ENCODE measurements at regions not wholly inside any gene's neighbourhood (a gene's known extent, or its start where the extent isn't known, plus 50 kb on each side); places are given as distances from the start of the nearest gene placed in this dataset.
"Not testable (repeated sequence)": the region's sequence is repeated elsewhere in the genome, so short reads cannot be mapped to it uniquely, and the experiment has no call there.

GRCh38 chr1:147103416-147104155 is 68.7 kb downstream of the PRKAB2 start:
- H3K27ac Mint-ChIP-seq; CTCF ChIA-PET; H3K27me3 Mint-ChIP-seq; H3K4me3 Mint-ChIP-seq; H3K9me3 Mint-ChIP-seq; H3K4me1 Mint-ChIP-seq (ENCODE audit: low read depth); DNase-seq; intact Hi-C loops (cut with micrococcal nuclease); H3K36me3 Mint-ChIP-seq: not testable (repeated sequence)
- POLR2A ChIA-PET, result interaction anchor here (1.7 kb wide), 1 partner anchor 19 kb away, joined by 8 read pairs; no protein-coding TSS in a partner anchor

DNA sequence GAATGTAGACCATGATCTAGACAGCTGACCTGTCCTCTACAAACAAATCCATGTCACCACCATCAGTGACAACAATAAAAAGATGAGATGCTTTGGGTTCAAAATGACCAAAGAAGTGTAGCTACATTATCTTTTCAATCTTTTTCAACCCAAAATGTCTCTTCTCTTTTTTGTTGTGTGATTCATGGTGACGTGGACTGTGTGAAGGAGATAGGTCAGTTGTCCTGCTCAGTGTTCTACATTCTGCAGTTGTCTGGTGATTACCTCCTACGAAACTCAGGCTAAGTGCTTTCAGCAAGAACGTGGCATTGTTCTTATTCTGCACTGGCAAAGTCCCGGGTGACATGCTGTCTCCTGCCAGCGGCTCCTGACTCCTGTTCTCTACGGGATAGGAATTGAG is 73.1 kb downstream of the PRKAB2 start:
- DNase-seq, result no peak
- ChIA-PET POLR2A (no interaction called here), CTCF (interaction anchor here (1.4 kb wide), 1 partner anchor 143 kb away, joined by 3 read pairs; no protein-coding TSS in a partner anchor)
- H3K4me1 Mint-ChIP-seq (ENCODE audit: low read depth), result no peaks in the 10 kb centered on the region
- no peaks in the 10 kb centered on the region for H3K36me3 Mint-ChIP-seq
- H3K27me3 Mint-ChIP-seq, result peaks cover 3% of the 10 kb centered on the region
- H3K9me3 Mint-ChIP-seq, result no peaks in the 10 kb centered on the region
- H3K4me3 Mint-ChIP-seq, result no peak overlapping the region
- intact Hi-C loops (cut with micrococcal nuclease), result no loop called here
- H3K27ac Mint-ChIP-seq, result no peak overlapping the region

DNA sequence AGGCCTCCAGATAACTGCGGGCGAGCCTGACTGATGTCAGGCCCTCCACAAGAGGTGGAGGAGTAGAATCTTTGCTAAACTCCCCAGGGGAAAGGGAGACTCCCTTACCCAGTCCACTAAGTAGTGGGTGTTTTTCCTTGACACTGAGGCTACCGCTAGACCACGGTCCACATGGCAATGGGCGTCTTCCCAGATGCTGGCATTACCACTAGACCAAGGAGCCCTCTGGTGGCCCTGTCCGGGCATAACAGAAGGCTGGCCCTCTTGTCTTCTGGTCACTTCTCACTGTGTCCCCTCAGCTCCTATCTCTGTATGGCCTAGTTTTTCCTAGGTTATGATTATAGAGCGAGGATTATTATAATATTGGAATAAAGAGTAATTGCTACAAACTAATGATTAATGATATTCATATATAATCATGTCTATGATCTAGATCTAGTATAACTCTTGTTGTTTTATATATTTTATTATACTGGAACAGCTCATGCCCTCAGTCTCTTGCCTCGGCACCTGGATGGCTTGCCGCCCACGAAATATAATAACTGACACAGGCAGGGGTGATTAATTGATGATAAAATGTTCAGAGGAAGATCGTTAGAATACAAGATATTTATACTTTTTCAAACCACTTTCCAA is 73.8 kb downstream of the PRKAB2 start:
- H3K27ac Mint-ChIP-seq; H3K4me3 Mint-ChIP-seq; H3K27me3 Mint-ChIP-seq; POLR2A ChIA-PET; H3K9me3 Mint-ChIP-seq; intact Hi-C loops (cut with micrococcal nuclease); H3K4me1 Mint-ChIP-seq (ENCODE audit: low read depth); CTCF ChIA-PET; H3K36me3 Mint-ChIP-seq: not testable (repeated sequence)
- peak; percentile 52 for DNase-seq

DNA sequence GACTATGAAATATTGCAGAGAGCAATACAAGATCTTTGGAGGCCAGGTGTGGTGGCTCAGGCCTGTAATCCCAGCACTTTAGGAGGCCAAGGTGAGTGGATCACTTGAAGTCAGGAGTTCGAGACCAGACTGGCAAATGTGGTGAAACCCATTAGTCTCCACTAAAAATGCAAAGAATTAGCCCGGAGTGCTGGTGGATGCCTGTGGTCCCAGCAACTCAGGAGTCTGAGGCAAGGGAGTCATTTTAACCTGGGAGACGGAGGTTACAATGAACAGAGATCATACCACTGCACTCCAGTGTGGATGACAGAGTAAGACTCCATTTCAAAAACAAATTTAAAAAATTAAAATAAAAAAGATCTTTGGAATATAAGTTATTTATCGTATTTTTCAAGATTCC is 76.6 kb downstream of the PRKAB2 start:
- ChIA-PET CTCF (no interaction called here), POLR2A (interaction anchor here (1.0 kb wide), 1 partner anchor 11 kb away, joined by 3 read pairs; no protein-coding TSS in a partner anchor)
- peaks cover 3% of the 10 kb centered on the region for H3K27me3 Mint-ChIP-seq
- DNase-seq, result no peak
- no peak overlapping the region for H3K27ac Mint-ChIP-seq
- H3K9me3 Mint-ChIP-seq, result no peaks in the 10 kb centered on the region
- H3K4me3 Mint-ChIP-seq, result no peak overlapping the region
- no peaks in the 10 kb centered on the region for H3K4me1 Mint-ChIP-seq (ENCODE audit: low read depth)
- no peaks in the 10 kb centered on the region for H3K36me3 Mint-ChIP-seq
- intact Hi-C loops (cut with micrococcal nuclease), result no loop called here

GRCh38 chr1:147091801-147092200 is 80.5 kb downstream of the PRKAB2 start:
- H3K4me3 Mint-ChIP-seq, result no peak overlapping the region
- H3K9me3 Mint-ChIP-seq, result peaks cover 2% of the 10 kb centered on the region
- H3K27me3 Mint-ChIP-seq, result peaks cover 3% of the 10 kb centered on the region

GRCh38 chr1:147089457-147089856 is 82.8 kb downstream of the PRKAB2 start:
- Mint-ChIP-seq H3K36me3 (peaks cover 4% of the 10 kb centered on the region), H3K9me3 (peaks cover 2% of the 10 kb centered on the region), H3K27ac (no peak overlapping the region), H3K27me3 (peaks cover 7% of the 10 kb centered on the region), H3K4me3 (no peak overlapping the region), H3K4me1 (ENCODE audit: low read depth) (peaks cover 12% of the 10 kb centered on the region)
- intact Hi-C loops (cut with micrococcal nuclease), result no loop called here
- CTCF ChIA-PET, result no interaction called here
- POLR2A ChIA-PET, result no interaction called here
- DNase-seq, result no peak

More at GRCh38 chr1:147091801-147092200, 80.5 kb downstream of the PRKAB2 start:
- no peaks in the 10 kb centered on the region for H3K36me3 Mint-ChIP-seq
- peaks cover 4% of the 10 kb centered on the region for H3K4me1 Mint-ChIP-seq (ENCODE audit: low read depth)
- no peak for DNase-seq
- CTCF ChIA-PET, result no interaction called here
- POLR2A ChIA-PET, result no interaction called here
- no peak overlapping the region for H3K27ac Mint-ChIP-seq
- intact Hi-C loops (cut with micrococcal nuclease), result no loop called here

DNA sequence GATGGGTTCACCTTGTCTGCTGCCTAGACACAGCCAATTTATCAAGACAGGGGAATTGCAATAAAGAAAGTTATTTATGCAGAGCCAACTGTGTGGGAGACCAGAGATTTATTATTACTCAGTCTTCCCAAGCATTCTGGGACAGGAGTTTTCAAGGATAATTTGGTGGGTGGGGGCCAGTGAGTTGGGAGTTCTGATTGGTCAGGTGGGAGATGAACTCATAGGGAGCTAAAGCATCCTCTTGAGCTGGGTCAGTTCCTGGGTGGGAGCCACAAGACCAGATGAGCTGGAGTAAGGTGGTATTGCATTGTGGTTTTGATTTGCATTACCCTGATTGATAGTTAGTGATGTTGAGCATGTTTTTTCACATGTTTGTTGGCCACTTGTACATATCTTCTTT is 86.1 kb downstream of the PRKAB2 start:
- ChIA-PET CTCF (no interaction called here), POLR2A (no interaction called here)
- no peak overlapping the region for H3K27ac Mint-ChIP-seq
- peaks cover 2% of the 10 kb centered on the region for H3K9me3 Mint-ChIP-seq
- peaks cover 4% of the 10 kb centered on the region for H3K36me3 Mint-ChIP-seq
- H3K4me3 Mint-ChIP-seq, result no peak overlapping the region
- peaks cover 35% of the 10 kb centered on the region for H3K4me1 Mint-ChIP-seq (ENCODE audit: low read depth)
- no peak for DNase-seq
- peaks cover 24% of the 10 kb centered on the region for H3K27me3 Mint-ChIP-seq
- intact Hi-C loops (cut with micrococcal nuclease), result no loop called here

- intact Hi-C loops (cut with micrococcal nuclease), result loop anchor here (1.0 to 2.0 kb wide), 4 partner anchors 38 to 158 kb away; partner anchors contain the start of genes CHD1L, NBPF12 and PRKAB2
- peaks cover 2% of the 10 kb centered on the region for H3K9me3 Mint-ChIP-seq
- DNase-seq, result peak; percentile 94
- H3K36me3 Mint-ChIP-seq, result peaks cover 4% of the 10 kb centered on the region
- POLR2A ChIA-PET, result interaction anchor here (0.6 to 2.1 kb wide), 34 partner anchors 9 to 1438 kb away, joined by 3 to 34 read pairs (median 5); partner anchors contain the start of genes BCL9, CHD1L, FMO5 and NBPF12
- CTCF ChIA-PET, result interaction anchor here (0.6 to 1.9 kb wide), 6 partner anchors 9 to 161 kb away, joined by 3 to 11 read pairs (median 3); partner anchors contain the start of gene CHD1L
- peak overlapping the region; percentile 85 for H3K4me3 Mint-ChIP-seq
- H3K27ac Mint-ChIP-seq, result peak overlapping the region; percentile 100
- peaks cover 49% of the 10 kb centered on the region for H3K4me1 Mint-ChIP-seq (ENCODE audit: low read depth)
- peaks cover 37% of the 10 kb centered on the region for H3K27me3 Mint-ChIP-seq
These were observed 87.8 kb downstream of the PRKAB2 start for GRCh38 chr1:147084273-147085096.

DNA sequence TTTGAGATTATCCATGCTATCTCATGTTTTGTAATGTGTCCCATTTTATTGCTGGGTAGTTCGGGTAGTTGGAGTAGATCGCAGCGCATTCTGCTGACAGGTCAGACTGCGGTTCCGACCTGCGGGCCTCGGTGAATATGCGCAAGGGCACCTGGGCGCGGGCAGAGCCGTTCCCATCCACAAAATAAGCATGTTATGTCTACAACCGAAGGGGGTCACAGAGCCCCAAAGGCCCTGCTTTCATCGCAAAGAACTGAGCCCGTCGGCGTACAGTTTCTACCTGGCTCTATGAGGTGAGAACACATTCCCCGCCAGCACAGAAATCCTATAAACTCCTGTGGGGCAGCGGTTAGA is 88.4 kb downstream of the PRKAB2 start:
- POLR2A ChIA-PET, result interaction anchor here (0.7 to 2.1 kb wide), 30 partner anchors 8 to 1439 kb away, joined by 3 to 34 read pairs (median 8); partner anchors contain the start of genes BCL9, CHD1L, FMO5 and NBPF12
- Mint-ChIP-seq H3K36me3 (peaks cover 4% of the 10 kb centered on the region), H3K27me3 (peaks cover 43% of the 10 kb centered on the region)

GRCh38 chr1:147080671-147081394 is 91.4 kb downstream of the PRKAB2 start:
- ChIA-PET CTCF (interaction anchor here (0.9 kb wide), 1 partner anchor 92 kb away, joined by 3 read pairs; no protein-coding TSS in a partner anchor), POLR2A (no interaction called here)
- peak; percentile 28 for DNase-seq
- Mint-ChIP-seq H3K27ac (peak overlapping the region; percentile 61), H3K4me1 (ENCODE audit: low read depth) (peaks cover 54% of the 10 kb centered on the region), H3K9me3 (no peaks in the 10 kb centered on the region), H3K4me3 (peak overlapping the region; percentile 74), H3K27me3 (peaks cover 62% of the 10 kb centered on the region), H3K36me3 (peaks cover 4% of the 10 kb centered on the region)
- intact Hi-C loops (cut with micrococcal nuclease), result no loop called here

More for the DNA sequence above, 88.4 kb downstream of the PRKAB2 start:
- intact Hi-C loops (cut with micrococcal nuclease), result loop anchor here (1.0 to 2.0 kb wide), 4 partner anchors 38 to 159 kb away; partner anchors contain the start of genes CHD1L, NBPF12 and PRKAB2
- H3K4me3 Mint-ChIP-seq, result peak overlapping the region; percentile 85
- DNase-seq, result no peak
- H3K9me3 Mint-ChIP-seq, result peaks cover 2% of the 10 kb centered on the region
- H3K4me1 Mint-ChIP-seq (ENCODE audit: low read depth), result peaks cover 52% of the 10 kb centered on the region
- CTCF ChIA-PET, result interaction anchor here (1.0 to 1.9 kb wide), 3 partner anchors 29 to 160 kb away, joined by 3 to 11 read pairs (median 7); partner anchors contain the start of gene CHD1L
- H3K27ac Mint-ChIP-seq, result peak overlapping the region; percentile 100

- POLR2A ChIA-PET, result no interaction called here
- Mint-ChIP-seq H3K27me3 (peaks cover 62% of the 10 kb centered on the region), H3K36me3 (peaks cover 4% of the 10 kb centered on the region), H3K27ac (no peak overlapping the region), H3K4me3 (peak overlapping the region; percentile 74), H3K4me1 (ENCODE audit: low read depth) (peaks cover 51% of the 10 kb centered on the region), H3K9me3 (no peaks in the 10 kb centered on the region)
- CTCF ChIA-PET, result interaction anchor here (0.9 kb wide), 1 partner anchor 93 kb away, joined by 3 read pairs; no protein-coding TSS in a partner anchor
- intact Hi-C loops (cut with micrococcal nuclease), result no loop called here
- DNase-seq, result peak; percentile 39
These were observed 92.1 kb downstream of the PRKAB2 start for GRCh38 chr1:147080006-147080661.
